Neural cell (in vitro differentiated cells): ENCODE measurements at regions not wholly inside any gene's neighbourhood (a gene's known extent, or its start where the extent isn't known, plus 50 kb on each side); places are given as distances from the start of the nearest gene placed in this dataset.

Experiments
- CTCF ChIP-seq: fragments of 450-650 bp; IDR thresholded peaks from 2 replicates; pipeline ENCODE4 v1.5.1; 2014; ENCODE audit warnings: antibody characterized with exemption, mild to moderate bottlenecking, moderate library complexity; ENCODE audit not compliant: poor library complexity, severe bottlenecking
- EZH2 ChIP-seq: fragments of 200-600, 300-800 bp; shearing (Covaris generic), sonication (generic); IDR thresholded peaks from 2 replicates; pipeline ENCODE4 v1.6.1; 2014; ENCODE audit warnings: antibody characterized with exemption, low read length, borderline replicate concordance, mild to moderate bottlenecking; ENCODE audit not compliant: insufficient read depth, poor library complexity, severe bottlenecking
- MXI1 ChIP-seq: fragments of 450-650 bp; conservative IDR thresholded peaks from 2 replicates; pipeline ENCODE4 v1.6.1; 2014; ENCODE audit warnings: antibody characterized with exemption, mild to moderate bottlenecking; ENCODE audit not compliant: poor library complexity, severe bottlenecking
- POLR2AphosphoS5 ChIP-seq: IDR thresholded peaks from 2 replicates; pipeline ENCODE4 v1.6.1; 2012
- RAD21 ChIP-seq: fragments of 450-650 bp; conservative IDR thresholded peaks from 2 replicates; pipeline ENCODE4 v1.6.1; 2014; ENCODE audit warnings: antibody characterized with exemption, mild to moderate bottlenecking, moderate library complexity
- REST ChIP-seq: IDR thresholded peaks from 2 replicates; pipeline ENCODE4 v1.6.1; 2012; ENCODE audit warnings: borderline replicate concordance
- SMC3 ChIP-seq: fragments of 450-650 bp; conservative IDR thresholded peaks from 2 replicates; pipeline ENCODE4 v1.6.1; 2014; ENCODE audit warnings: antibody characterized with exemption, mild to moderate bottlenecking, moderate library complexity; ENCODE audit not compliant: poor library complexity

GRCh38 chr2:143926736-143927135 is 593.2 kb downstream of the ZEB2 start:
- TF ChIP-seq CTCF = no peak
- TF ChIP-seq REST = no peak
- no peak for TF ChIP-seq POLR2AphosphoS5
- TF ChIP-seq SMC3 = no peak
- no peak for TF ChIP-seq MXI1
- TF ChIP-seq EZH2 = no peak
- TF ChIP-seq RAD21 = no peak
